ENCODE measurements at regions not wholly inside any gene's neighbourhood (a gene's known extent, or its start where the extent isn't known, plus 50 kb on each side); places are given as distances from the start of the nearest gene placed in this dataset.

DNA sequence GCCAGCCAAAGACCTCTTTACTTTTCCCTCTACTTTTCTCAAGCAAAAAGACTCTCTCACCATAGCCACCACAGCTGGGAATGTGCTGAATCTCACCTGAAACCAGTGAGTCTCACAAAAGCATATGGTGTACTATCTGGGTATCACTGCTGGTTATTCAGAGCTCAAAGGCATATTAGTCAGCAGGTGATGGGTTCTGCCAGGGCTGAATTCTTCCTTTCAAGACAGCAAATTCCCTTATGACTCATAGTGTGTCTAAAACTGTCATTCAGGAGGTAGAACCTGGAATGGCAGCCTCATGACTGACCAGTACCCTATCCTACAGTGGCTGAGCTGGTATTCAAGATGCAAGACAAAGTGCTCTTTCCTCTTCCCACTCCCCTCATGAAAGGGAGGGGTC is 2859.1 kb downstream of the PCDH9 start:
- DNase-seq (ENCODE audit: low spot score): no peak
- no peak for TF ChIP-seq EGR1 (IDR thresholded peaks at IDR 0.05; ENCODE audit: low read depth in 2 of 2)
- no peak for TF ChIP-seq FOXA1 (IDR thresholded peaks at IDR 0.05)
- TF ChIP-seq RAD21 (IDR thresholded peaks at IDR 0.05): no peak
- no peak for TF ChIP-seq NR2F2 (IDR thresholded peaks at IDR 0.05)
- TF ChIP-seq YY1 (IDR thresholded peaks at IDR 0.05): no peak
- no peak for TF ChIP-seq FOXA2 (IDR thresholded peaks at IDR 0.05)
- TF ChIP-seq, protein P1, sequence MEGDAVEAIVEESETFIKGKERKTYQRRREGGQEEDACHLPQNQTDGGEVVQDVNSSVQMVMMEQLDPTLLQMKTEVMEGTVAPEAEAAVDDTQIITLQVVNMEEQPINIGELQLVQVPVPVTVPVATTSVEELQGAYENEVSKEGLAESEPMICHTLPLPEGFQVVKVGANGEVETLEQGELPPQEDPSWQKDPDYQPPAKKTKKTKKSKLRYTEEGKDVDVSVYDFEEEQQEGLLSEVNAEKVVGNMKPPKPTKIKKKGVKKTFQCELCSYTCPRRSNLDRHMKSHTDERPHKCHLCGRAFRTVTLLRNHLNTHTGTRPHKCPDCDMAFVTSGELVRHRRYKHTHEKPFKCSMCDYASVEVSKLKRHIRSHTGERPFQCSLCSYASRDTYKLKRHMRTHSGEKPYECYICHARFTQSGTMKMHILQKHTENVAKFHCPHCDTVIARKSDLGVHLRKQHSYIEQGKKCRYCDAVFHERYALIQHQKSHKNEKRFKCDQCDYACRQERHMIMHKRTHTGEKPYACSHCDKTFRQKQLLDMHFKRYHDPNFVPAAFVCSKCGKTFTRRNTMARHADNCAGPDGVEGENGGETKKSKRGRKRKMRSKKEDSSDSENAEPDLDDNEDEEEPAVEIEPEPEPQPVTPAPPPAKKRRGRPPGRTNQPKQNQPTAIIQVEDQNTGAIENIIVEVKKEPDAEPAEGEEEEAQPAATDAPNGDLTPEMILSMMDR (IDR thresholded peaks at IDR 0.05; ENCODE audit: low read depth, low read length, missing input control): no peak
- TF ChIP-seq SP1 (IDR thresholded peaks at IDR 0.05): no peak
- Histone ChIP-seq H3K9ac (ENCODE audit: low read depth in 1 of 2, low read length in 2 of 2) (no peak overlapping the region), H3K36me3 (ENCODE audit: control insufficient read depth in 4 of 4, insufficient read depth in 3 of 4, low read depth in 1 of 4, low read length in 3 of 4) (no peaks in the 10 kb centered on the region), H3K27me3 (ENCODE audit: control insufficient read depth in 4 of 4, insufficient read depth in 4 of 4, low read length in 3 of 4) (peaks cover 0 to 2% (median 0%) of the 10 kb centered on the region in 4 donors), H3K4me3 (ENCODE audit: low read depth in 1 of 3, low read length in 3 of 3) (no peak overlapping the region), H3K9me3 (ENCODE audit: control insufficient read depth in 4 of 4, low read length in 3 of 4) (peaks cover 0 to 5% (median under 1%) of the 10 kb centered on the region in 4 donors), H3K27ac (ENCODE audit: low read depth in 1 of 2, low read length in 2 of 2) (no peak overlapping the region), H3K4me1 (ENCODE audit: control insufficient read depth in 4 of 4, insufficient read depth in 4 of 4, low read length in 3 of 4) (no peaks in the 10 kb centered on the region)

- no peak overlapping the region for H3K9ac ChIP-seq (ENCODE audit: low read depth in 1 of 2, low read length in 2 of 2)
- peaks cover 0 to 5% (median under 1%) of the 10 kb centered on the region in 4 donors for H3K9me3 ChIP-seq (ENCODE audit: control insufficient read depth in 4 of 4, low read length in 3 of 4)
- no peaks in the 10 kb centered on the region for H3K27me3 ChIP-seq (ENCODE audit: control insufficient read depth in 4 of 4, insufficient read depth in 4 of 4, low read length in 3 of 4)
- H3K36me3 ChIP-seq (ENCODE audit: control insufficient read depth in 4 of 4, insufficient read depth in 3 of 4, low read depth in 1 of 4, low read length in 3 of 4): no peaks in the 10 kb centered on the region
- H3K27ac ChIP-seq (ENCODE audit: low read depth in 1 of 2, low read length in 2 of 2): no peak overlapping the region
- H3K4me1 ChIP-seq (ENCODE audit: control insufficient read depth in 4 of 4, insufficient read depth in 4 of 4, low read length in 3 of 4): no peaks in the 10 kb centered on the region
- no peak for DNase-seq (ENCODE audit: low spot score)
- WGBS: 78% methylated on average over 5 of the region's 5 CpGs
- TF ChIP-seq EGR1 (IDR thresholded peaks at IDR 0.05; ENCODE audit: low read depth in 2 of 2): no peak
- no peak overlapping the region for H3K4me3 ChIP-seq (ENCODE audit: low read depth in 1 of 3, low read length in 3 of 3)
Observed at GRCh38 chr13:64369121-64369520, 2861.0 kb downstream of the PCDH9 start.

DNA sequence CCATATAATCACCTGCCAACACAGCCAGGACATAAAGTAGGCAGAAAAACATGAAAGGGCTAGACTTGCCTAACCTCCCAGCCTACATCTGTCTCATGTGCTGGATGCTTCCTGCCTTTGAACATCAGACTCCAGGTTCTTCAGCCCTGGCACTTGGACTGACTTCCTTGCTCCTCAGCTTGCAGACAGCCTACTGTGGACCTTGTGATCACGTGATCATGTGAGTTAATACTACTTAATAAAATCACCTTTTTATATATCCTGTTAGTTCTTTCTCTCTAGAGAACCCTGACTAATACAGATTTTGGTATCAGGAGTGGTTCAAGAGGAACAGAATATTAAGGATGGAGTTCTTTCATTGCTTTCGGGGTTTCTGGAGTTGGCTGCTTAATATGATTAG is 2867.6 kb downstream of the PCDH9 start:
- no peak for DNase-seq (ENCODE audit: low spot score)
- H3K9me3 ChIP-seq (ENCODE audit: control insufficient read depth in 4 of 4, low read length in 3 of 4): no peaks in the 10 kb centered on the region
- no peaks in the 10 kb centered on the region for H3K27me3 ChIP-seq (ENCODE audit: control insufficient read depth in 4 of 4, insufficient read depth in 4 of 4, low read length in 3 of 4)
- no peak overlapping the region for H3K9ac ChIP-seq (ENCODE audit: low read depth in 1 of 2, low read length in 2 of 2)
- TF ChIP-seq RXRA (IDR thresholded peaks at IDR 0.05): no peak
- TF ChIP-seq, protein P2, sequence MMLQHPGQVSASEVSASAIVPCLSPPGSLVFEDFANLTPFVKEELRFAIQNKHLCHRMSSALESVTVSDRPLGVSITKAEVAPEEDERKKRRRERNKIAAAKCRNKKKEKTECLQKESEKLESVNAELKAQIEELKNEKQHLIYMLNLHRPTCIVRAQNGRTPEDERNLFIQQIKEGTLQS (IDR thresholded peaks at IDR 0.05): no peak
- no peak for TF ChIP-seq SP1 (IDR thresholded peaks at IDR 0.05)
- TF ChIP-seq, protein P1 (IDR thresholded peaks at IDR 0.05; ENCODE audit: low read depth, low read length, missing input control): no peak
- TF ChIP-seq GABPA (IDR thresholded peaks at IDR 0.05 in 1 of 2, conservative IDR thresholded peaks at IDR 0.05 in 1 of 2): no peak
- TF ChIP-seq FOXA1 (IDR thresholded peaks at IDR 0.05): no peak
- no peak for TF ChIP-seq JUND (IDR thresholded peaks at IDR 0.05)
- no peak for TF ChIP-seq MAX (IDR thresholded peaks at IDR 0.05)
- no peak for TF ChIP-seq HNF4A (conservative IDR thresholded peaks at IDR 0.05)
- no peak for TF ChIP-seq HNF4G (IDR thresholded peaks at IDR 0.05)
- no peak for TF ChIP-seq FOXA2 (IDR thresholded peaks at IDR 0.05)
- no peak overlapping the region for H3K27ac ChIP-seq (ENCODE audit: low read depth in 1 of 2, low read length in 2 of 2)
- H3K4me1 ChIP-seq (ENCODE audit: control insufficient read depth in 4 of 4, insufficient read depth in 4 of 4, low read length in 3 of 4): no peaks in the 10 kb centered on the region
- H3K4me3 ChIP-seq (ENCODE audit: low read depth in 1 of 3, low read length in 3 of 3): no peak overlapping the region
- 66% methylated on average over 2 of the region's 2 CpGs for WGBS
- H3K36me3 ChIP-seq (ENCODE audit: control insufficient read depth in 4 of 4, insufficient read depth in 3 of 4, low read depth in 1 of 4, low read length in 3 of 4): no peaks in the 10 kb centered on the region

Measured in liver (tissue), 8 donors.